ENCODE measurements at regions not wholly inside any gene's neighbourhood (a gene's known extent, or its start where the extent isn't known, plus 50 kb on each side); places are given as distances from the start of the nearest gene placed in this dataset.

GRCh38 chr14:71709076-71709475, 223.2 kb upstream of the RGS6 start (continued):
- no peak for TF ChIP-seq ZNF347 (CRISPR knock-in tag; IDR thresholded peaks at IDR 0.05; ENCODE audit: low read depth)
- TF ChIP-seq, protein P1, sequence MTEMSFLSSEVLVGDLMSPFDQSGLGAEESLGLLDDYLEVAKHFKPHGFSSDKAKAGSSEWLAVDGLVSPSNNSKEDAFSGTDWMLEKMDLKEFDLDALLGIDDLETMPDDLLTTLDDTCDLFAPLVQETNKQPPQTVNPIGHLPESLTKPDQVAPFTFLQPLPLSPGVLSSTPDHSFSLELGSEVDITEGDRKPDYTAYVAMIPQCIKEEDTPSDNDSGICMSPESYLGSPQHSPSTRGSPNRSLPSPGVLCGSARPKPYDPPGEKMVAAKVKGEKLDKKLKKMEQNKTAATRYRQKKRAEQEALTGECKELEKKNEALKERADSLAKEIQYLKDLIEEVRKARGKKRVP (CRISPR knock-in tag; IDR thresholded peaks at IDR 0.05), result no peak
- no peak for TF ChIP-seq SIN3A (IDR thresholded peaks at IDR 0.05; ENCODE audit: borderline replicate concordance in 2 of 2, control insufficient read depth in 1 of 2, low read depth in 2 of 2, low read length in 2 of 2)
- no peak for TF ChIP-seq ZNF140 (CRISPR knock-in tag; IDR thresholded peaks at IDR 0.05)

DNA sequence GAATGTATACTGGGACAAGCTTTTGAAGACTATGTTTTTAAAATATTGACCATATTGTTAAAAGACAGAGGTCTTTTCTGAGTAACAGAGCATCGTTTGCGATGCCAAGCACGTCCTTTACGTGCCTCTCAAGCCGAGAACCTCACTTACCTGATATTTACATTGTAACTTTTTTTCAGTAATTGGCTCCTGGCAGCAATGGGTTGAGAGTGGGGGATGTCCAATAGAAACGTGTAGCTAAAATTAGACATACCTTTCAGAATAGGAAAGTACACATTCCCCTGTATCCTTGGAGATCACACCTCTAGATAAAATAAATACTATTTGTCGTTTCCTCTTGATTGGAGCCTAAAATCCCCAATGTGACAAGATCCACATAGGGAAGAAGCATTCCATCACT, 222.2 kb upstream of the RGS6 start:
- DNase-seq (ENCODE audit: extremely low read depth in 1 of 4, low spot score in 3 of 4) (no peak), FAIRE-seq (no peak), ATAC-seq (no peak)
- 76% methylated on average over 7 of the region's 7 CpGs for WGBS (ENCODE audit: insufficient coverage, low coverage, missing lambda C conversion rate)
- H3K9ac ChIP-seq (ENCODE audit: insufficient read depth in 1 of 2, low read depth in 2 of 2, low read length in 2 of 2), result no peak overlapping the region
- no peaks in the 10 kb centered on the region for H3K9me1 ChIP-seq (ENCODE audit: control insufficient read depth, insufficient read depth, low read length)
- H3K4me1 ChIP-seq (replicated peaks in 1 of 2; ENCODE audit: control insufficient read depth in 2 of 2, insufficient read depth in 2 of 2, low read length in 2 of 2), result no peaks in the 10 kb centered on the region; a peak in 1 of 5 replicates
- no peaks in the 10 kb centered on the region for H4K20me1 ChIP-seq (replicated peaks; ENCODE audit: control insufficient read depth, insufficient read depth, low read length)
- in situ Hi-C loops (cut with MboI), result no loop called here
- no TSS peak for BruUV-seq (replicated peaks)
- no peaks in the 10 kb centered on the region for H3K79me2 ChIP-seq (ENCODE audit: control insufficient read depth, insufficient read depth, low read length)
- ChIA-PET CTCF (ENCODE audit: low intra/inter-chr PET ratio) (no interaction called here), POLR2A (no interaction called here)
- no peak overlapping the region for H2AFZ ChIP-seq (ENCODE audit: low read depth, low read length)
- TF ChIP-seq MED1 (CRISPR knock-in tag; IDR thresholded peaks at IDR 0.05; ENCODE audit: borderline replicate concordance) (no peak), PML (IDR thresholded peaks at IDR 0.05; ENCODE audit: low read length) (no peak), TCF7L2 (IDR thresholded peaks at IDR 0.05; ENCODE audit: low read depth, low read length) (no peak), NUFIP1 (IDR thresholded peaks at IDR 0.05; ENCODE audit: partially characterized antibody) (no peak), MXI1 (IDR thresholded peaks at IDR 0.05; ENCODE audit: low read depth, low read length) (no peak), FOXA3 (CRISPR knock-in tag; conservative IDR thresholded peaks at IDR 0.05 in 1 of 2, IDR thresholded peaks at IDR 0.05 in 1 of 2) (no peak), MAZ (CRISPR knock-in tag; conservative IDR thresholded peaks at IDR 0.05 in 1 of 2, IDR thresholded peaks at IDR 0.05 in 1 of 2) (no peak), ESRRB (CRISPR knock-in tag; IDR thresholded peaks at IDR 0.05; ENCODE audit: borderline replicate concordance) (no peak), HMG20B (CRISPR knock-in tag; IDR thresholded peaks at IDR 0.05) (no peak), NFIX (CRISPR knock-in tag; IDR thresholded peaks at IDR 0.05; ENCODE audit: low read depth) (no peak), ZNF347 (CRISPR knock-in tag; IDR thresholded peaks at IDR 0.05; ENCODE audit: low read depth) (no peak), KDM4B (IDR thresholded peaks at IDR 0.05; ENCODE audit: borderline replicate concordance in 2 of 2, low read depth in 1 of 2) (no peak), JUNB (CRISPR knock-in tag; conservative IDR thresholded peaks at IDR 0.05) (no peak), NFIC (IDR thresholded peaks at IDR 0.05) (no peak), CBX8 (IDR thresholded peaks at IDR 0.05; ENCODE audit: borderline replicate concordance, extremely low read depth, low read depth, low read length, poor library complexity, severe bottlenecking) (no peak)
- TF ChIP-seq, protein P2, sequence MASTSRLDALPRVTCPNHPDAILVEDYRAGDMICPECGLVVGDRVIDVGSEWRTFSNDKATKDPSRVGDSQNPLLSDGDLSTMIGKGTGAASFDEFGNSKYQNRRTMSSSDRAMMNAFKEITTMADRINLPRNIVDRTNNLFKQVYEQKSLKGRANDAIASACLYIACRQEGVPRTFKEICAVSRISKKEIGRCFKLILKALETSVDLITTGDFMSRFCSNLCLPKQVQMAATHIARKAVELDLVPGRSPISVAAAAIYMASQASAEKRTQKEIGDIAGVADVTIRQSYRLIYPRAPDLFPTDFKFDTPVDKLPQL (IDR thresholded peaks at IDR 0.05; ENCODE audit: extremely low read depth, insufficient read length), result no peak
- TF ChIP-seq, protein P3, sequence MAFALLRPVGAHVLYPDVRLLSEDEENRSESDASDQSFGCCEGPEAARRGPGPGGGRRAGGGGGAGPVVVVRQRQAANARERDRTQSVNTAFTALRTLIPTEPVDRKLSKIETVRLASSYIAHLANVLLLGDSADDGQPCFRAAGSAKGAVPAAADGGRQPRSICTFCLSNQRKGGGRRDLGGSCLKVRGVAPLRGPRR (CRISPR knock-in tag; IDR thresholded peaks at IDR 0.05), result no peak
- no peak overlapping the region for H3K27ac ChIP-seq (ENCODE audit: extremely low read depth, low read depth, low read length)
- H3K4me2 ChIP-seq (ENCODE audit: insufficient read depth, low read length), result no peak overlapping the region
- H3K4me3 ChIP-seq, result no peak overlapping the region
- H3K27me3 ChIP-seq (ENCODE audit: control insufficient read depth in 2 of 2, insufficient read depth in 2 of 2, low read length in 2 of 2), result no peaks in the 10 kb centered on the region
- H3K36me3 ChIP-seq (ENCODE audit: control insufficient read depth, insufficient read depth, low read length), result peaks cover 5% of the 10 kb centered on the region; the same call in 1 of the 3 replicates
- H3K9me3 ChIP-seq (replicated peaks; ENCODE audit: control insufficient read depth, insufficient read depth, low read depth, low read length), result no peaks in the 10 kb centered on the region
- intact Hi-C loops (cut with micrococcal nuclease), result no loop called here

Measured in K562 (cell line).